ENCODE measurements at regions not wholly inside any gene's neighbourhood (a gene's known extent, or its start where the extent isn't known, plus 50 kb on each side); places are given as distances from the start of the nearest gene placed in this dataset.

DNA sequence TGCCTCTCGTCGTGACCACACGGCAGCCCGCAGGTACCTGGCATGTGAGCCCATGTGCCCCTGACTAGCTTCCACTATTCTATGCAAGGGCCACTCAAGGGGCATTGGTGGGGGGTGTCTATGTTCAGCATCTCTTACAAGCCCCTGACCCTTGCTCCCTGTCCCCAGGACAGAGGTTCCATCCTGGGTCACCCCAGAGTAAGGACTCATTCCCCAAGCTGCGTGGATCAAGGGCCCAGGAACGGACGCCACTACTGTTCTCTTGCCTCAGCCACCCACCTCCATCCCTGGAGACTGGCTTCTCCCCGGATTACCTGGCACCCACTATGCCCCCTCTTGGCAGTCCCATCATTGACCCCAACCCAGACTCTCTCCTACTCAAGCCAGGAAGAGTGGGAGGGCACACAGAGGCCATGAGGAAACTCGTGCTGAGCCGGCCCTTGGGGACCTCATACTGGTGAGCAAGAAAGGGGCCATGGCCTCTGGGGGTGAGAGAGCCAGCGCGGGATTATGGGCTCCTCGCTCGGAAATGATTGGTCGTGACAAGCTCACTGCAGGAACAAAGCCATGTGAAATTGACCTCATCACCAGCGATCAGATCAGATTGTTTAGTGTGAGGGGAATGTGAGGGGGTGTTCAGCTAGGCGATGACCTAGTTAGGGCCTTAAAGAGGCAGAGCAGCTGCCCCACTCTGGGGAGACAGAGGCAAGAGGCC is 50.1 kb upstream of the PJA1 start:
- TF ChIP-seq, protein P1, sequence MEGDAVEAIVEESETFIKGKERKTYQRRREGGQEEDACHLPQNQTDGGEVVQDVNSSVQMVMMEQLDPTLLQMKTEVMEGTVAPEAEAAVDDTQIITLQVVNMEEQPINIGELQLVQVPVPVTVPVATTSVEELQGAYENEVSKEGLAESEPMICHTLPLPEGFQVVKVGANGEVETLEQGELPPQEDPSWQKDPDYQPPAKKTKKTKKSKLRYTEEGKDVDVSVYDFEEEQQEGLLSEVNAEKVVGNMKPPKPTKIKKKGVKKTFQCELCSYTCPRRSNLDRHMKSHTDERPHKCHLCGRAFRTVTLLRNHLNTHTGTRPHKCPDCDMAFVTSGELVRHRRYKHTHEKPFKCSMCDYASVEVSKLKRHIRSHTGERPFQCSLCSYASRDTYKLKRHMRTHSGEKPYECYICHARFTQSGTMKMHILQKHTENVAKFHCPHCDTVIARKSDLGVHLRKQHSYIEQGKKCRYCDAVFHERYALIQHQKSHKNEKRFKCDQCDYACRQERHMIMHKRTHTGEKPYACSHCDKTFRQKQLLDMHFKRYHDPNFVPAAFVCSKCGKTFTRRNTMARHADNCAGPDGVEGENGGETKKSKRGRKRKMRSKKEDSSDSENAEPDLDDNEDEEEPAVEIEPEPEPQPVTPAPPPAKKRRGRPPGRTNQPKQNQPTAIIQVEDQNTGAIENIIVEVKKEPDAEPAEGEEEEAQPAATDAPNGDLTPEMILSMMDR (IDR thresholded peaks at IDR 0.05; ENCODE audit: low read length): no peak
- TF ChIP-seq EZH2 (IDR thresholded peaks at IDR 0.05; ENCODE audit: borderline replicate concordance, low read length): no peak
